GM19397 (cell line): ENCODE measurements at regions not wholly inside any gene's neighbourhood (a gene's known extent, or its start where the extent isn't known, plus 50 kb on each side); places are given as distances from the start of the nearest gene placed in this dataset.

Experiments used
- ATAC-seq: cut with Tn5 transposase; IDR thresholded peaks from one replicate; pipeline ENCODE4 v1.9.1; 2021; ENCODE audit warnings: mild to moderate bottlenecking, moderate library complexity; ENCODE audit not compliant: unreplicated experiment

- no peak for ATAC-seq
Observed at GRCh38 chrX:80293354-80293753, 126.9 kb upstream of the TENT5D start.

- no peak for ATAC-seq
Observed at GRCh38 chrX:80306007-80306406, 114.2 kb upstream of the TENT5D start.

GRCh38 chrX:80312448-80312847 lies 107.8 kb upstream of the TENT5D start:
- ATAC-seq: no peak

GRCh38 chrX:80316526-80316925 lies 103.7 kb upstream of the TENT5D start:
- no peak for ATAC-seq

- no peak for ATAC-seq
Observed at GRCh38 chrX:80317646-80318045, 102.6 kb upstream of the TENT5D start.

GRCh38 chrX:80331285-80331684 lies 89.0 kb upstream of the TENT5D start:
- no peak for ATAC-seq

GRCh38 chrX:80334583-80334982 lies 85.7 kb upstream of the TENT5D start:
- ATAC-seq: no peak

- ATAC-seq: peak; percentile 72
Observed at GRCh38 chrX:80335062-80335830, 85.0 kb upstream of the TENT5D start.

GRCh38 chrX:80354966-80355465 lies 65.2 kb upstream of the TENT5D start:
- no peak for ATAC-seq
